GM23338 (cell line): ENCODE measurements at regions not wholly inside any gene's neighbourhood (a gene's known extent, or its start where the extent isn't known, plus 50 kb on each side); places are given as distances from the start of the nearest gene placed in this dataset.

Experiments
- ATAC-seq: fragments of 200-7000 bp; cut with Tn5 transposase; 3 replicates; pipeline ENCODE4 v1.9.1; 2020
- DNase-seq: peaks from one replicate; pipeline ENCODE4 v3.0.0-alpha.2; 2015; ENCODE audit warnings: low spot score
- H2AFZ ChIP-seq: fragments of 200-600 bp; sonication (generic); 2 replicates; pipeline ENCODE4 v1.8.0; 2016; ENCODE audit warnings: antibody characterized with exemption, mild to moderate bottlenecking, moderate library complexity
- H3F3A ChIP-seq: fragments of 200-600 bp; sonication (generic); replicated peaks from 2 replicates; pipeline ENCODE4 v1.8.0; 2017; ENCODE audit warnings: antibody characterized with exemption, mixed run types, low read depth
- H3K27ac ChIP-seq: fragments of 200-600 bp; sonication (generic); 2 replicates; pipeline ENCODE4 v1.6.1; 2016; ENCODE audit warnings: low read depth
- H3K27me3 ChIP-seq: fragments of 200-600 bp; sonication (generic); 2 replicates; pipeline ENCODE4 v1.8.0; 2016; ENCODE audit warnings: mild to moderate bottlenecking, mixed run types, moderate library complexity; ENCODE audit not compliant: insufficient read depth
- H3K36me3 ChIP-seq: fragments of 200-600 bp; sonication (generic); 2 replicates; pipeline ENCODE4 v1.8.0; 2016; ENCODE audit warnings: mild to moderate bottlenecking; ENCODE audit not compliant: insufficient read depth
- H3K4me1 ChIP-seq: fragments of 200-600 bp; sonication (generic); 2 replicates; pipeline ENCODE4 v1.8.0; 2016; ENCODE audit warnings: mild to moderate bottlenecking, moderate library complexity; ENCODE audit not compliant: insufficient read depth
- H3K4me2 ChIP-seq: fragments of 200-600 bp; sonication (generic); 2 replicates; pipeline ENCODE4 v1.7.1; 2017; ENCODE audit warnings: mixed run types
- H3K4me3 ChIP-seq: fragments of 200-600 bp; sonication (generic); 2 replicates; pipeline ENCODE4 v1.6.1; 2016; ENCODE audit warnings: mixed run types
- H3K79me2 ChIP-seq: fragments of 200-600 bp; sonication (generic); replicated peaks from 2 replicates; pipeline ENCODE4 v1.8.0; 2017; ENCODE audit warnings: mild to moderate bottlenecking; ENCODE audit not compliant: insufficient read depth
- H3K9me2 ChIP-seq: fragments of 200-600 bp; sonication (generic); 2 replicates; pipeline ENCODE4 v1.8.0; 2017; ENCODE audit not compliant: insufficient read depth
- H4K20me1 ChIP-seq: fragments of 200-600 bp; sonication (generic); replicated peaks from 2 replicates; pipeline ENCODE4 v1.8.0; 2017; ENCODE audit warnings: mild to moderate bottlenecking; ENCODE audit not compliant: insufficient read depth
- H3K27ac Mint-ChIP-seq: 2 replicates; pipeline ENCODE4 v1.8.0; 2020; ENCODE audit warnings: inconsistent platforms, mild to moderate bottlenecking, moderate library complexity, mixed read lengths
- H3K27me3 Mint-ChIP-seq: 3 replicates; pipeline ENCODE4 v1.8.0; 2022; ENCODE audit warnings: low read depth, mild to moderate bottlenecking, moderate library complexity, mixed read lengths, inconsistent platforms; ENCODE audit not compliant: insufficient read depth, poor library complexity
- H3K36me3 Mint-ChIP-seq: 3 replicates; pipeline ENCODE4 v1.8.0; 2021; ENCODE audit warnings: low read depth, mild to moderate bottlenecking, inconsistent platforms, moderate library complexity, mixed read lengths
- H3K4me1 Mint-ChIP-seq: 3 replicates; pipeline ENCODE4 v1.8.0; 2020; ENCODE audit warnings: mild to moderate bottlenecking, inconsistent platforms, mixed read lengths
- H3K4me3 Mint-ChIP-seq: 3 replicates; pipeline ENCODE4 v1.8.0; 2021; ENCODE audit warnings: moderate library complexity, mild to moderate bottlenecking, inconsistent platforms, mixed read lengths
- H3K9me3 Mint-ChIP-seq: 3 replicates; pipeline ENCODE4 v1.8.0; 2020; ENCODE audit warnings: moderate library complexity, mild to moderate bottlenecking, inconsistent platforms, mixed read lengths
- CREB1 ChIP-seq: fragments of 250-450 bp; sonication (Bioruptor Pico); IDR thresholded peaks from 2 replicates; pipeline ENCODE4 v1.5.0; 2020; ENCODE audit warnings: low read depth, mild to moderate bottlenecking, moderate library complexity
- CTCF ChIP-seq, 2 experiments: fragments of 200-600 bp in 1 of 2; sonication (generic) in 1 of 2; conservative IDR thresholded peaks; 2 replicates each; pipeline versions ENCODE4 v1.5.1 to v1.6.1; 2016 to 2017; ENCODE audit warnings: antibody characterized with exemption in 2 of 2, low read depth in 2 of 2, mild to moderate bottlenecking in 2 of 2, moderate library complexity in 1 of 2
- EZH2 ChIP-seq: fragments of 200-600 bp; sonication (generic); IDR thresholded peaks from one replicate; pipeline ENCODE4 v1.8.0; 2017; ENCODE audit warnings: antibody characterized with exemption, mild to moderate bottlenecking, low read depth; ENCODE audit not compliant: unreplicated experiment
- EZH2phosphoT487 ChIP-seq: fragments of 200-600 bp; sonication (generic); IDR thresholded peaks from one replicate; pipeline ENCODE4 v1.8.1; 2018; ENCODE audit warnings: antibody characterized with exemption; ENCODE audit not compliant: unreplicated experiment
- JUNB ChIP-seq: IDR thresholded peaks from one replicate; pipeline ENCODE4 v1.6.1; 2016; ENCODE audit warnings: antibody characterized with exemption; ENCODE audit not compliant: unreplicated experiment
- NANOG ChIP-seq: IDR thresholded peaks from 2 replicates; pipeline ENCODE4 v1.6.1; 2016; ENCODE audit warnings: antibody characterized with exemption, borderline replicate concordance
- POLR2AphosphoS5 ChIP-seq: IDR thresholded peaks from 2 replicates; pipeline ENCODE4 v1.6.1; 2016; ENCODE audit warnings: antibody characterized with exemption, low read depth
- STAT1 ChIP-seq: IDR thresholded peaks from one replicate; pipeline ENCODE4 v1.6.1; 2016; ENCODE audit warnings: antibody characterized with exemption; ENCODE audit not compliant: unreplicated experiment
- ZNF114 ChIP-seq: fragments of 250-450 bp; sonication (Bioruptor Pico); IDR thresholded peaks from 2 replicates; pipeline ENCODE4 v1.5.0; 2020; ENCODE audit warnings: mild to moderate bottlenecking, moderate library complexity
- ZNF331 ChIP-seq: fragments of 250-450 bp; sonication (Bioruptor Pico); IDR thresholded peaks from 2 replicates; pipeline ENCODE4 v1.5.0; 2020; ENCODE audit warnings: low read depth, mild to moderate bottlenecking, moderate library complexity
- ZNF462 ChIP-seq: fragments of 250-450 bp; sonication (Bioruptor Pico); IDR thresholded peaks from 2 replicates; pipeline ENCODE4 v1.5.0; 2020; ENCODE audit warnings: mild to moderate bottlenecking, moderate library complexity
- TF ChIP-seq, protein P1 (sequence below): IDR thresholded peaks from 2 replicates; pipeline ENCODE4 v1.6.1; 2016; ENCODE audit warnings: antibody characterized with exemption
- TF ChIP-seq, protein P2 (sequence below): IDR thresholded peaks from one replicate; pipeline ENCODE4 v1.6.1; 2018; ENCODE audit warnings: antibody characterized with exemption; ENCODE audit not compliant: unreplicated experiment

GRCh38 chr12:38157933-38158401 is 158.6 kb upstream of the ALG10B start:
- TF ChIP-seq ZNF462 = no peak
- TF ChIP-seq CTCF (conservative IDR thresholded peaks at IDR 0.05; ENCODE audit: low read depth in 2 of 2) = no peak
- TF ChIP-seq CREB1 (CRISPR knock-in tag) = no peak
- no peak for TF ChIP-seq STAT1
- no peak for TF ChIP-seq EZH2
- no peak for TF ChIP-seq POLR2AphosphoS5
- TF ChIP-seq NANOG = no peak
- TF ChIP-seq ZNF114 (CRISPR knock-in tag) = no peak
- no peak for TF ChIP-seq EZH2phosphoT487
- TF ChIP-seq, protein P1, sequence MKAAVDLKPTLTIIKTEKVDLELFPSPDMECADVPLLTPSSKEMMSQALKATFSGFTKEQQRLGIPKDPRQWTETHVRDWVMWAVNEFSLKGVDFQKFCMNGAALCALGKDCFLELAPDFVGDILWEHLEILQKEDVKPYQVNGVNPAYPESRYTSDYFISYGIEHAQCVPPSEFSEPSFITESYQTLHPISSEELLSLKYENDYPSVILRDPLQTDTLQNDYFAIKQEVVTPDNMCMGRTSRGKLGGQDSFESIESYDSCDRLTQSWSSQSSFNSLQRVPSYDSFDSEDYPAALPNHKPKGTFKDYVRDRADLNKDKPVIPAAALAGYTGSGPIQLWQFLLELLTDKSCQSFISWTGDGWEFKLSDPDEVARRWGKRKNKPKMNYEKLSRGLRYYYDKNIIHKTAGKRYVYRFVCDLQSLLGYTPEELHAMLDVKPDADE = no peak
- TF ChIP-seq, protein P2, sequence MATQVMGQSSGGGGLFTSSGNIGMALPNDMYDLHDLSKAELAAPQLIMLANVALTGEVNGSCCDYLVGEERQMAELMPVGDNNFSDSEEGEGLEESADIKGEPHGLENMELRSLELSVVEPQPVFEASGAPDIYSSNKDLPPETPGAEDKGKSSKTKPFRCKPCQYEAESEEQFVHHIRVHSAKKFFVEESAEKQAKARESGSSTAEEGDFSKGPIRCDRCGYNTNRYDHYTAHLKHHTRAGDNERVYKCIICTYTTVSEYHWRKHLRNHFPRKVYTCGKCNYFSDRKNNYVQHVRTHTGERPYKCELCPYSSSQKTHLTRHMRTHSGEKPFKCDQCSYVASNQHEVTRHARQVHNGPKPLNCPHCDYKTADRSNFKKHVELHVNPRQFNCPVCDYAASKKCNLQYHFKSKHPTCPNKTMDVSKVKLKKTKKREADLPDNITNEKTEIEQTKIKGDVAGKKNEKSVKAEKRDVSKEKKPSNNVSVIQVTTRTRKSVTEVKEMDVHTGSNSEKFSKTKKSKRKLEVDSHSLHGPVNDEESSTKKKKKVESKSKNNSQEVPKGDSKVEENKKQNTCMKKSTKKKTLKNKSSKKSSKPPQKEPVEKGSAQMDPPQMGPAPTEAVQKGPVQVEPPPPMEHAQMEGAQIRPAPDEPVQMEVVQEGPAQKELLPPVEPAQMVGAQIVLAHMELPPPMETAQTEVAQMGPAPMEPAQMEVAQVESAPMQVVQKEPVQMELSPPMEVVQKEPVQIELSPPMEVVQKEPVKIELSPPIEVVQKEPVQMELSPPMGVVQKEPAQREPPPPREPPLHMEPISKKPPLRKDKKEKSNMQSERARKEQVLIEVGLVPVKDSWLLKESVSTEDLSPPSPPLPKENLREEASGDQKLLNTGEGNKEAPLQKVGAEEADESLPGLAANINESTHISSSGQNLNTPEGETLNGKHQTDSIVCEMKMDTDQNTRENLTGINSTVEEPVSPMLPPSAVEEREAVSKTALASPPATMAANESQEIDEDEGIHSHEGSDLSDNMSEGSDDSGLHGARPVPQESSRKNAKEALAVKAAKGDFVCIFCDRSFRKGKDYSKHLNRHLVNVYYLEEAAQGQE = no peak
- TF ChIP-seq ZNF331 (CRISPR knock-in tag) = no peak
- TF ChIP-seq JUNB = no peak
- Histone ChIP-seq H3K4me1 (no peaks in the 10 kb centered on the region), H4K20me1 (no peaks in the 10 kb centered on the region), H3K79me2 (no peaks in the 10 kb centered on the region), H3F3A (no peaks in the 10 kb centered on the region), H3K27me3 (no peaks in the 10 kb centered on the region), H3K36me3 (no peaks in the 10 kb centered on the region), H3K4me3 (no peak overlapping the region), H3K9me2 (no peaks in the 10 kb centered on the region), H3K27ac (no peak overlapping the region), H3K4me2 (no peak overlapping the region), H2AFZ (no peak overlapping the region)
- H3K4me1 Mint-ChIP-seq = no peaks in the 10 kb centered on the region
- H3K9me3 Mint-ChIP-seq = peaks cover 98% of the 10 kb centered on the region
- DNase-seq (no peak), ATAC-seq (no peak)
- peaks cover 31% of the 10 kb centered on the region for H3K36me3 Mint-ChIP-seq
- peaks cover 10% of the 10 kb centered on the region for H3K27me3 Mint-ChIP-seq
- H3K4me3 Mint-ChIP-seq = no peak overlapping the region
- no peak overlapping the region for H3K27ac Mint-ChIP-seq
